H7 (cell line): ENCODE measurements at regions not wholly inside any gene's neighbourhood (a gene's known extent, or its start where the extent isn't known, plus 50 kb on each side); places are given as distances from the start of the nearest gene placed in this dataset.
A peak's percentile ranks its signal among the peaks of the same experiment; 100 is the strongest.

Source experiments
- DNase-seq: peaks from one replicate; pipeline ENCODE4 v3.0.0; 2012
- H3K27me3 ChIP-seq: 2 replicates; pipeline ENCODE4 v1.6.0; 2011; ENCODE audit warnings: mild to moderate bottlenecking, low read length; ENCODE audit not compliant: control insufficient read depth, insufficient read depth
- H3K36me3 ChIP-seq: replicated peaks from 2 replicates; pipeline ENCODE4 v1.5.1; 2011; ENCODE audit warnings: low read length; ENCODE audit not compliant: control insufficient read depth, insufficient read depth
- H3K4me3 ChIP-seq: 2 replicates; pipeline ENCODE4 v1.5.1; 2011; ENCODE audit warnings: low read depth, mild to moderate bottlenecking, control low read depth, low read length, moderate library complexity; ENCODE audit not compliant: insufficient read depth

GRCh38 chr10:128664729-128665128, 538.5 kb upstream of the MKI67 start:
- DNase-seq, result no peak
- no peaks in the 10 kb centered on the region for H3K36me3 ChIP-seq
- no peak overlapping the region for H3K4me3 ChIP-seq
- H3K27me3 ChIP-seq, result no peaks in the 10 kb centered on the region

GRCh38 chr10:128675405-128675804, 549.2 kb upstream of the MKI67 start:
- H3K27me3 ChIP-seq, result no peaks in the 10 kb centered on the region
- no peaks in the 10 kb centered on the region for H3K36me3 ChIP-seq
- no peak overlapping the region for H3K4me3 ChIP-seq
- DNase-seq, result no peak

DNA sequence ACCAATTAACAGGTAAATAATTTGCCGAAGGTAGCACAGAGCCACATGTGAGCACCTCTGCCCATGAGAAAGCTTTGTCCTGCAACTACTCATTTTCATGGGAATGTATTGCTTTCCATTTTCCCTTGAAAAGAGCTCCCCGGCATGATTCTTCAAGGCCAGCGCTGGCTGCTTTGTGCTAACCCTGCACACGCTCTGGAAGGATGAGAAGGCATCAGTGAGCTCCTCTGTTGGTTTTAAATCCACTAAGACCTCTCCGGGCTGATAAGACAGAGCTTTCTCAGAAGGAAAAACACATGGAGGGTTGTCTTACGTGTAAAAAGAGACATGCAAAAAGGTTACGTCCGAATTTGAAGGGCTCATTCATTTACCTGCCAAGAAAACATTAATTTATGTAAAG, 553.9 kb upstream of the MKI67 start:
- H3K4me3 ChIP-seq, result no peak overlapping the region
- H3K36me3 ChIP-seq, result no peaks in the 10 kb centered on the region
- no peak for DNase-seq

GRCh38 chr10:128684215-128684614, 558.0 kb upstream of the MKI67 start:
- DNase-seq, result no peak
- no peaks in the 10 kb centered on the region for H3K36me3 ChIP-seq
- no peaks in the 10 kb centered on the region for H3K27me3 ChIP-seq
- H3K4me3 ChIP-seq, result no peak overlapping the region

More for the DNA sequence above, 553.9 kb upstream of the MKI67 start:
- H3K27me3 ChIP-seq, result no peaks in the 10 kb centered on the region

DNA sequence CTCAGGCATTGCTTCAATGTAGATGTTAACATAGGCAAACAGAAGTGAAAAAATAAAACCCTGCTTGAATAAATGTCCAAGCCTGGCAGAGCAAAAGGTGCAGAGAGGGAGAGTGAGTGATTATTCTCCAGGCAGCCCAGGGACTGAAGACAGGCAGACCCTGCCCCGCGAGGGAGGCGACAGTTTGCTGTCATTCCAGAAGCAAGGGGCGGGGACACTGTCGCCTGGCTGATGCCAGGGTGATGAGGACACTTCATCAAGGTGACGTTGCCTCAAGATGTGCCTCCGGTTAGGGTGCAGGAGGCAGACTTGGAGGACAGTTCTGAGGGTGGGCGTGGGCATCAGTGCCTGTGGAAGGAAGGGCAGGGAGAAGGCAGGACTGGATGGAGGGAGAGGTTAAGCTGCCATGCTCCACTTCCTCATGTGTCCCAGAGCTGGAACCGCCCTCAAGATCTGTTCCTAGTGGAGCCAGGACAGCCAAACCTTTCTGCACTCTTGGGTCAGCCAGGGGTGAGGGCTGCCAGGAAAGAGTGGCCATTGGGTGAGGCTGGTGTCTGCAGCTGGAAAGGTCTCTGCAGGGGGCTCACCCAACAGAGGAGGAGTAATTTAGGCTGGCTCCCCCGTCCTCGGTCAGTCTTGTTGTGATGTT, 560.5 kb upstream of the MKI67 start:
- H3K4me3 ChIP-seq, result no peak overlapping the region
- peak; percentile 39 for DNase-seq
- no peaks in the 10 kb centered on the region for H3K27me3 ChIP-seq
- H3K36me3 ChIP-seq, result no peaks in the 10 kb centered on the region

DNA sequence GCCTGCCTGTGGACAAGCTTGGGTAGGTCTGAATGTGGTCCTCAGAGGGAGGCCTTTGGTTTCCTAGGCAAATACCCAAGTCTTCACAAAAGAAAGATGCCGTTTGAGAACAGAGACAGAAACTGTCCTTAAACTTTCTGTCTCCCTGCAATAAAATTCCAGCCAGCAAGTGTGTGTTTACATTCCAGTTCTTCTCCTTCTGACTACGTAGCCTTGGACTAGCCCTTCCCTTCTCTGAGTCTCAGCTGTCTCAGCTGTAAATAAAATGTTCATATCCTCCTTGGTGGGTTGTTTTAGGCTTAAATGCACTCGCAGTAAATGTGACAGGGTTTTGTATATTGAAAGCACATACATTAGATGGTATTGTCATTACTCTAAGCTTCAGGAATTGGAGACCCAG, 561.2 kb upstream of the MKI67 start:
- Histone ChIP-seq H3K27me3 (no peaks in the 10 kb centered on the region), H3K36me3 (no peaks in the 10 kb centered on the region), H3K4me3 (no peak overlapping the region)
- DNase-seq, result no peak

DNA sequence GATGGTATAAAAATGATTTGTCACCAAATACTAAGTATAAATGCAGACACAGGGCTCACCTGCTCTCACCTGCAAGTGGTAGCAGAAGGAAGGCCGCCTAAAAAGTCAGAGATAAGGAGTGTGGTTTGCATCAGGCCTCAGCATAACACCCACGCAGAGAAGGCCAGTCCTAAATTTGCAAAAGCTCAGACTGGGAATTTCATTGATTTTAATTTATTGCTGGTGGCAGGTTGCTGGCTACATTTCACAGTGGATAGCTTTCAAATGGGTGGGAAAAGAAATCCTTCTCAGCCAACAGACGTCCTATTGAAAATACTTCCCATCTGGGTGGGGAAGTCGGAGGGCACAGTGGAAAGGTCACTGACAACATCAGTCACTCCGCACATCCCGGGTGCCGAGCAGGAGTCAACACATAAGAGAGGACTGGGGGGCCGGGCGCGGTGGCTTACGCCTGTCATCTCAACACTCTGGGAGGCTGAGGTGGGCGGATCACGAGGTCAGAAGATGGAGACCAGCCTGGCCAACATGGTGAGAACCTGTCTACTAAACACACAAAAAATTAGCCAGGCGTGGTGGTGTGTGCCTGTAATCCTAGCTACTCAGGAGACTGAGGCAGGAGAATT, 561.8 kb upstream of the MKI67 start:
- DNase-seq, result no peak
- Histone ChIP-seq H3K4me3 (no peak overlapping the region), H3K36me3 (no peaks in the 10 kb centered on the region), H3K27me3 (no peaks in the 10 kb centered on the region)

DNA sequence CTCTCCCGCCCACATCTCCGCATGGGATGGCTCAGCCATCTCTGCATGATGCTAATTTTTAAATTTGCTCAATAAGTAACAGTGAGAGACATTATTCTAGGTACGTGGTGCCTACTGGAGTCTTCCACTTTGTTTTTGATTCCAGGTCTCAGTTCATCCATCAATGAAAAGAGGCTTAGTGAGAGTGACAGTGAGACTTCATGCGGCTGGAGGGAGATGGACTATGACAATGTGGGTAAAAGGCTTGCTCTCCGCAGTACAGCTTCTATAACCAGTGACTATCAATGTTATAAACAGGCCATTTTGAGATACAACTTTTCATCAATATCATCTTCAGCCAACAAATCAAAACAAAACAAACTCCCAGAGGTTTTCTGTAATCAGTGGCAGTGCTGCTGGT, 563.4 kb upstream of the MKI67 start:
- no peak overlapping the region for H3K4me3 ChIP-seq
- DNase-seq, result no peak
- no peaks in the 10 kb centered on the region for H3K27me3 ChIP-seq
- no peaks in the 10 kb centered on the region for H3K36me3 ChIP-seq

DNA sequence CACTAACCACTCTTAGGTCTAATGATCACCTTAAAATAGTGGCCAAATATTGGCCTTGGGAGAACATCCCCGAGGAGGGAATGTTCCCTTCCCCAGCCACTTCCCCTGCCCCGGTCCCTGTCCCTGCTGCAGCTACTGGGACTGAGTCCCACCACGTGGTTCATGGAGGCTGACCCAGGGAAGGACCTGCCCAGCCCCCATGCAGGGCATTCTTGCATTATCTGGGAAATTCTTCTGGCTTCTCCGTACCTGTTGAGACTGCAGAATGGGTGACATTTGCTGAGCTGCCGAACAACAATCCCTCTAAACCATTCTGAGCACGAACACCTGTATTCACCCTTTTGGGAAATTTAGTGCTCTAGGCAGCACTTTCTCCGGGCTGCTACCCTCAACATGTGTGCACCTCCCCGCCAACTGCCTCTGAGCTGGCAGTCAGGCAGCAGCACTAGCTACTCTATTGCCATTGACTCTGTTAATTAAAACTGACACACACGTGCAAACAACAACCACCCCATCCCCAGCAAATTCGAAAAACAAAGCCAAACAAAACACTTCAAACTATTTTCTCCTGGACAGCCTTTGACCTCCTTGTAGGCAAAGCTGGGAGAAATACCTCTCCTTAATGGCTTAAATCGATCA, 567.4 kb upstream of the MKI67 start:
- Histone ChIP-seq H3K36me3 (no peaks in the 10 kb centered on the region), H3K27me3 (no peaks in the 10 kb centered on the region), H3K4me3 (no peak overlapping the region)
- DNase-seq, result peak; percentile 46

- Histone ChIP-seq H3K36me3 (no peaks in the 10 kb centered on the region), H3K27me3 (no peaks in the 10 kb centered on the region), H3K4me3 (no peak overlapping the region)
- DNase-seq, result peak; percentile 47
Observed at GRCh38 chr10:128694168-128694850, 568.1 kb upstream of the MKI67 start.

GRCh38 chr10:128694851-128695725, 568.9 kb upstream of the MKI67 start:
- no peaks in the 10 kb centered on the region for H3K36me3 ChIP-seq
- H3K4me3 ChIP-seq, result no peak overlapping the region
- DNase-seq, result no peak
- H3K27me3 ChIP-seq, result no peaks in the 10 kb centered on the region

DNA sequence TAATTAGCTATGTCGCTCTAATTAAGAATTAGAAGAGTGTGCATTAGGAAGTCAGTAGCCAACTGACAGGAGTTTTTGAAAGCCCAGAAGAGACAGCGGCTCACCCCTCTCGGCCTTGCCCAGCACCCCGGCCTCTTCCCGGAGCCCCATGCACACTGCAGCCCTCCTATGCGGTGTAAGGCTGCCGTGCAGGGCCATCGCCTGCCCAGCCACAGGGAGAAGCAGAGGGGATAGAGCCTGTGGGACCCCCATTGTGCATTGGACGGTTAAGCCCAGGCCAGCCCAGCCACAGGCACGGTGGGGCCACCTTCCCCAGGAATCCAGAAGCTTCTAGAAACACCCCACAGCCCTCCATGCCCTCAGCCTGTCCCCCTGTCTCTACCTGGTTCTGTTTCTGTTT, 569.7 kb upstream of the MKI67 start:
- no peaks in the 10 kb centered on the region for H3K36me3 ChIP-seq
- H3K4me3 ChIP-seq, result no peak overlapping the region
- H3K27me3 ChIP-seq, result no peaks in the 10 kb centered on the region
- peak; percentile 55 for DNase-seq

DNA sequence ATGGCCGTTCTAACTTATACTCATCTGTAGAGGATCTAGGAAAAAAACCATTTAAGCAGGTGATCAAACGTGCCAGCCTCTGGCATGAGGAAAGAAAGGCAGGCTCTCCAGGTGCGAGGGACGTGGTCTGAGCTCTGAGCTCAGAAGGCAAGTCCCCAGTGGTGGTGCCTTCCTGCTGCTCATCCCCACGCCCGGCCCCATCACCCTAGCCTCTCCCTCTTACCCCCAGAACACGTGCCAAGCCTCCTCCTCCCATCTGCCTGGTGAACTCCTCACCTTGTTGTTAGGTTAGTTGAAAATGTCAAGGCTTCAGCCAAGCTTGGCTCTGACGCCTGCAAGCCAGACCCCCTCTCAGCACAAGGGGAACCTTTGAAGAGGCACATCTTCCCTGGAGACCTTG, 571.2 kb upstream of the MKI67 start:
- Histone ChIP-seq H3K36me3 (no peaks in the 10 kb centered on the region), H3K27me3 (no peaks in the 10 kb centered on the region), H3K4me3 (no peak overlapping the region)
- DNase-seq, result no peak

DNA sequence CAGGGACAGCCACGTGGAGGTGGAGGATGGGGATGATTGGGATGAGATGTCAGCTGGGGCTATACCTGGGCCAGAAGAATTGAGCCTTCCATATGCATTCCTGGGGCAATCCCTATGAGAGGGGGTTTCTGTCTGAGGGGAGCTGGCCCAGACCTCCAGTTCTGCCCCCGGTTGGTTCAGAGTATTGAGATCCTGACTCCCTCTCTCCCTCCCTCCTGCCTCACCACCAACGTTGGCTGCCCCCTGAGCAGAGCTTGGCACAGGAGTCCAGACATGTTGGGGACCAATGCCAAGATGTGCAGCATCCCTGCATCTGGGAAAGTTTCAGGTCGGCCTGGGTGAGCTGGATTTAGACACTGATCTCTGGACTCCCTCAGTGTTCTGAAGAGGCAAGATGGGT, 575.2 kb upstream of the MKI67 start:
- H3K4me3 ChIP-seq, result no peak overlapping the region
- H3K27me3 ChIP-seq, result no peaks in the 10 kb centered on the region
- H3K36me3 ChIP-seq, result no peaks in the 10 kb centered on the region
- no peak for DNase-seq
